ENCODE measurements at regions not wholly inside any gene's neighbourhood (a gene's known extent, or its start where the extent isn't known, plus 50 kb on each side); places are given as distances from the start of the nearest gene placed in this dataset.
A peak's percentile ranks its signal among the peaks of the same experiment; 100 is the strongest.

DNA sequence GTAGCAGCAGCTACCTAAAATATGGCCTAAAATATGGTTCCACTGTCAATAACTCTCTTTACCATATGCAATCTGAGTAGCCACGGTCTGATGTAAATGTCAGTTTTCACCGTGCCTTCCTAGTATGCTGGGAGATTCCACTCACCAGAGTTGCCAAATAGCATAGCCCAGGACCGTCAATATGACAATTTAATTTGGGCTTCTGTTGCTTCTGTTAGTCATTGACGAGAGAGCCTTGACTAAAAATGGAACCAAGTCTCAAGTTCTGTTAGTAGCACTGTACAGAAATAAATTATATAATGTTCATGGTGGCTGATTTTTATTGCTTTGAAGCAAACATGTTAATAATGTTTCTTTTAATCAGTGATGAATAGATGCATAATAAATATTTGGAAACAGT lies 348.4 kb downstream of the BCAT1 start:
- H3K4me3 ChIP-seq (ENCODE audit: low read length), result no peak overlapping the region
- peaks cover 6% of the 10 kb centered on the region for H3K4me1 ChIP-seq (ENCODE audit: control insufficient read depth, low read depth, low read length)
- no peak overlapping the region for H3K27ac ChIP-seq (ENCODE audit: low read length)
- H3K27me3 ChIP-seq (ENCODE audit: control insufficient read depth, insufficient read depth, low read length), result no peaks in the 10 kb centered on the region
- H3K9ac ChIP-seq (ENCODE audit: low read length), result no peak overlapping the region
- no peaks in the 10 kb centered on the region for H3K9me3 ChIP-seq (ENCODE audit: control insufficient read depth, low read depth, low read length)
- no peaks in the 10 kb centered on the region for H3K36me3 ChIP-seq (ENCODE audit: control insufficient read depth, low read depth, low read length)

DNA sequence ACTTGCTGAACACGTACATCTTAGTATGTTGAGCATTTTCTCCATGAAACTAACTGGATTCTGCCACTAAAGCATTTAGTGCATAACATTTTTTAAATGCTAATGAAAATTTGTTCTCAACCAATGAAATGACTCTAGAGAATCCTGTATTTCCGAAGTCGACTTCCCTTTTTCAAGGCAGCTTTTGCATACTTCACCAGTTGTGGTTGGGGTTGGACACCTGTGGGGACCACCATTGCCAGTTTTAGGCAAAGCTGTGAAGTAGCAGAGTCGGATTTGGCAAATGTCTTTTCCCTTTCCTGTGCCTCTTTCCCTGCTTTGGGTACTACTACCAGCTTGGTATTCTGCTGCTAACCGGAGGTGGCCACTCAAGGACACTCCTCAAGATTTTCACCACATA lies 349.2 kb downstream of the BCAT1 start:
- no peak overlapping the region for H3K27ac ChIP-seq (ENCODE audit: low read length)

DNA sequence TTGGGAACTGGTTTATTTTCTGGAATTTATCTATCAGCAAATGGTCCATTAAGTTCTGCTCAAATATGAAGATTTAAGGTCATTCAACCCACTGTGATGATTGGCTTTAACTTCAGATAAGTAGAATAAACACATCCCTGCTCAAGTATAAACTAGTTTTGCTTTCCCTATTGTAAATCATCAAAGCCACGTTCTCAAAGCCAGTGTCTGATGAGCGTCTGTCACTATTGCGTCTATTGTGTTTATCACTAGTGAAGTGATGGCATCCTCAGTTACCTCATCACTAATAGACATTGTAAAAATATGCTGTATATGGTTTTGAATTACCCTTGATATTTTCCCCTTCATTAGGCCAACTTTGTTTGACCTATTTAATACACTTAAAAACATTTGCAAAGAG lies 351.3 kb downstream of the BCAT1 start:
- Histone ChIP-seq H3K27ac (ENCODE audit: low read length) (no peak overlapping the region), H3K4me3 (ENCODE audit: low read length) (no peak overlapping the region), H3K4me1 (ENCODE audit: control insufficient read depth, low read depth, low read length) (no peaks in the 10 kb centered on the region), H3K9me3 (ENCODE audit: control insufficient read depth, low read depth, low read length) (no peaks in the 10 kb centered on the region), H3K27me3 (ENCODE audit: control insufficient read depth, insufficient read depth, low read length) (no peaks in the 10 kb centered on the region), H3K9ac (ENCODE audit: low read length) (no peak overlapping the region), H3K36me3 (ENCODE audit: control insufficient read depth, low read depth, low read length) (no peaks in the 10 kb centered on the region)

More for the DNA sequence above, 349.2 kb downstream of the BCAT1 start:
- no peaks in the 10 kb centered on the region for H3K27me3 ChIP-seq (ENCODE audit: control insufficient read depth, insufficient read depth, low read length)
- peaks cover 6% of the 10 kb centered on the region for H3K4me1 ChIP-seq (ENCODE audit: control insufficient read depth, low read depth, low read length)
- no peak overlapping the region for H3K9ac ChIP-seq (ENCODE audit: low read length)
- no peaks in the 10 kb centered on the region for H3K9me3 ChIP-seq (ENCODE audit: control insufficient read depth, low read depth, low read length)
- no peaks in the 10 kb centered on the region for H3K36me3 ChIP-seq (ENCODE audit: control insufficient read depth, low read depth, low read length)
- no peak overlapping the region for H3K4me3 ChIP-seq (ENCODE audit: low read length)

- Histone ChIP-seq H3K9me3 (ENCODE audit: control insufficient read depth, low read depth, low read length) (no peaks in the 10 kb centered on the region), H3K27ac (ENCODE audit: low read length) (no peak overlapping the region), H3K4me3 (ENCODE audit: low read length) (no peak overlapping the region), H3K4me1 (ENCODE audit: control insufficient read depth, low read depth, low read length) (peaks cover 3% of the 10 kb centered on the region), H3K36me3 (ENCODE audit: control insufficient read depth, low read depth, low read length) (no peaks in the 10 kb centered on the region), H3K27me3 (ENCODE audit: control insufficient read depth, insufficient read depth, low read length) (no peaks in the 10 kb centered on the region), H3K9ac (ENCODE audit: low read length) (no peak overlapping the region)
These were observed 352.0 kb downstream of the BCAT1 start for GRCh38 chr12:24596768-24597388.

DNA sequence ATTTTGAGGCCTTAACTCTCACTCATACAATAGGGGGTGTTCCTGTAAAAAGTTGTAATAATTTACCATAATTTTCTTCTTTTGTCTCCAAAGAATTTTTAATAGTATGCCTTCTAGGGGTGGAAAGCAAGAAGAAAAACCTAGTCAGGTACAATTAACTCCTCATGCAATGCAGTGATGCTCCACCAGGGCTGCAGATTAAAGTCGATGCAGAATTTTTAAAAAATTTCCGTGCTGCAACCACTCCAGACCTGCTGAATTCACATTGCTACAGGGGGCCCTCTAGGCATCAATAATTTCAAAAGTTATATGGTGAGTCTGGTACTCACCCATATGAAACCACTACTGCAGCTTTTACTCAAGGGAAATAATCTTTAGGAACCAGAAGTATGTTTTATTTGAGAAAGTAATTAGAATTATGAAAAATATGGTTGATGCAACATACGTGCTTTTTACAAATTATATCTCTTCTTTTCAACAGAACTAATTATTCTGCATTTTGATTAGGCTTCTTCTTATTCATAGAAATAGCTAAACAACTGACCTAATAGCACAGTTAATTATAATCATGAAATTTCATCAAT lies 353.2 kb downstream of the BCAT1 start:
- Histone ChIP-seq H3K4me1 (ENCODE audit: control insufficient read depth, low read depth, low read length) (peaks cover 14% of the 10 kb centered on the region), H3K27ac (ENCODE audit: low read length) (no peak overlapping the region), H3K9ac (ENCODE audit: low read length) (no peak overlapping the region), H3K36me3 (ENCODE audit: control insufficient read depth, low read depth, low read length) (no peaks in the 10 kb centered on the region), H3K9me3 (ENCODE audit: control insufficient read depth, low read depth, low read length) (no peaks in the 10 kb centered on the region), H3K27me3 (ENCODE audit: control insufficient read depth, insufficient read depth, low read length) (no peaks in the 10 kb centered on the region), H3K4me3 (ENCODE audit: low read length) (no peak overlapping the region)

DNA sequence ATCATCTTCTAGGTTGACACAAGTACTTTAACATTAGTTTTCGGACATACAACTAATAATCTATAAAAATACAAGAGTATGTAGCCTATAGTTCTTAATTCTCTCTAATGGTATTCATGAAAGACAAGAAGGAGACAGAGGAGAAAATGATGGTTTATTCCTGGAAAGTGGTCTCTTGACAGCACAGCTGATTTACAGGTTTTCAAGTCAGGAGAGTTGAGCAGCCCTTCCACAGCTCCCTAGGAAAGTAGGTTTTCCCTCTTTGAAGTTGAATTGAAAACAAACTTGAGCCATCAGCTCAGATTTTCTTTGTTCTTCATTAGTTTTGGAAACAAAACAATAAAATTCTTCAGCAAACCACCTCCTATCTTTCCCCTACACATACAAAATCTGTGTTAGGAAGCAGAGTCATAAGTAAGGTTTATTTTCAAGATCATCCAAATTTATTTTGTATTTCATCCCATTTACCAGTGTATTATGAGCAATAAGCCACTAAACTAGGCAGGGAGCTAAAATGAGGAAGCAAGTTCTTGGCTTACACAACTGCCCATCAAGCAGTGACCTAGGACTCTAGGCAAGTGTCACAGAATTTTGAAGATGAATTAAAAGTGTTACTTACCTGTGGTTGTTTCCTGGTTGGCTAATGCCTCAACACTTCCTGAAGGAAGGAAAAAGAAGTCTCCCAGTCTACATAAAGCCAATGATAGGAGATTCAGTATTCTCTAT lies 357.0 kb downstream of the BCAT1 start:
- Histone ChIP-seq H3K27ac (ENCODE audit: low read length) (no peak overlapping the region), H3K4me1 (ENCODE audit: control insufficient read depth, low read depth, low read length) (peaks cover 16% of the 10 kb centered on the region), H3K27me3 (ENCODE audit: control insufficient read depth, insufficient read depth, low read length) (no peaks in the 10 kb centered on the region), H3K4me3 (ENCODE audit: low read length) (peak overlapping the region; percentile 22), H3K36me3 (ENCODE audit: control insufficient read depth, low read depth, low read length) (no peaks in the 10 kb centered on the region), H3K9me3 (ENCODE audit: control insufficient read depth, low read depth, low read length) (no peaks in the 10 kb centered on the region), H3K9ac (ENCODE audit: low read length) (no peak overlapping the region)

GRCh38 chr12:24591079-24591626 lies 357.7 kb downstream of the BCAT1 start:
- Histone ChIP-seq H3K27ac (ENCODE audit: low read length) (peak overlapping the region; percentile 4), H3K9me3 (ENCODE audit: control insufficient read depth, low read depth, low read length) (no peaks in the 10 kb centered on the region), H3K9ac (ENCODE audit: low read length) (no peak overlapping the region), H3K27me3 (ENCODE audit: control insufficient read depth, insufficient read depth, low read length) (no peaks in the 10 kb centered on the region), H3K4me3 (ENCODE audit: low read length) (peak overlapping the region; percentile 22), H3K4me1 (ENCODE audit: control insufficient read depth, low read depth, low read length) (peaks cover 16% of the 10 kb centered on the region), H3K36me3 (ENCODE audit: control insufficient read depth, low read depth, low read length) (no peaks in the 10 kb centered on the region)

DNA sequence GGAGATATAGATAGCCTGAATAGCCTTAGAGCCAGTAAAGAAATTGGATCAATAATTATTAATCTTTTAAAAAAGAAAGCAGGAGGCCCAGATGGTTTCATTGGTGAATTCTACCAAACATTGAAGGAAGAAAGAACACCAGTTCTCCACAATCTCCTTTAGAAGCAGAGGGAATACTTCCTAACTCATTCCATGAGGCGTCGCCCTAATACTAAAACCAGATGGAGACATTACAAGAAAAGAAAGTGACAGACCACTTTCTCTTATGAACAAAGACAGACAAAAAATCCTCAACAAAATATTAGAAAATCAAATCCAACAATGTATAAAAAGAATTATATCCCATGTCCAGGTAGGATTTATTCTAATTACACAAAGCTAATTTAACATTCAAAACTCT lies 362.6 kb downstream of the BCAT1 start:
- Histone ChIP-seq H3K9me3 (ENCODE audit: control insufficient read depth, low read depth, low read length) (no peaks in the 10 kb centered on the region), H3K4me3 (ENCODE audit: low read length) (no peak overlapping the region), H3K27ac (ENCODE audit: low read length) (no peak overlapping the region), H3K9ac (ENCODE audit: low read length) (no peak overlapping the region), H3K4me1 (ENCODE audit: control insufficient read depth, low read depth, low read length) (peaks cover 7% of the 10 kb centered on the region), H3K27me3 (ENCODE audit: control insufficient read depth, insufficient read depth, low read length) (no peaks in the 10 kb centered on the region), H3K36me3 (ENCODE audit: control insufficient read depth, low read depth, low read length) (no peaks in the 10 kb centered on the region)

DNA sequence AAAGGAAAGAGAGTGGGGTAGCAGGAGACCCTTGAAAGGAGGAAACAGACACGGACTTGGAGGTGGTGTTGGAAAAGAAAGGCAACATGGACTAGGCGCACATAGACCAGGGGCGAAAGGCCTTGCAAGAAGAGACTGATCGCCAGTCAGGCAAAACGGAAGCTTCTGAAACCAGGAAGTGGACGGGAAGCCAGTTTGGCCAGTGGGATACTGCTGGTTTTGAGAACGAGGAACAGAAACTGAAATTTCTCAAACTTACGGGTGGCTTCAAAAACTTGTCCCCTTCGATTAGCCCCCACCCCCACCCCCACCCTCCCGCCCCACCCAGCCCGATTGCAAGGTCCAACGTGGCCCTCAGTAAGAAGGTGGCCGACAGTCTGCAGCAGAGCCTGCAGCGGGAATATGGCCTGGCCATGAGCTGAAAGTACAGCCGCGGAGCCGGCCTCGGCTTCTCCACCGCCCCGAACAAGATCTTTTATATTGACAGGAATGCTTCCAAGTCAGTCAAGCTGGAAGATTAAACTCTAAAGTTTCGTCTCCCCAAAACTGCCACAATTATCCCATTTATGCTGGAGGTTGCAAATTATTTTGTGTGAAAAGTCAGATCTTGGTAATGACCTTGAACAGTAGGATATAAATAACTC lies 364.7 kb downstream of the BCAT1 start:
- Histone ChIP-seq H3K4me1 (ENCODE audit: control insufficient read depth, low read depth, low read length) (no peaks in the 10 kb centered on the region), H3K9me3 (ENCODE audit: control insufficient read depth, low read depth, low read length) (no peaks in the 10 kb centered on the region), H3K27me3 (ENCODE audit: control insufficient read depth, insufficient read depth, low read length) (no peaks in the 10 kb centered on the region), H3K27ac (ENCODE audit: low read length) (no peak overlapping the region), H3K4me3 (ENCODE audit: low read length) (no peak overlapping the region), H3K9ac (ENCODE audit: low read length) (no peak overlapping the region), H3K36me3 (ENCODE audit: control insufficient read depth, low read depth, low read length) (no peaks in the 10 kb centered on the region)

GRCh38 chr12:24582954-24583601 lies 365.8 kb downstream of the BCAT1 start:
- no peak overlapping the region for H3K27ac ChIP-seq (ENCODE audit: low read length)
- H3K36me3 ChIP-seq (ENCODE audit: control insufficient read depth, low read depth, low read length), result no peaks in the 10 kb centered on the region
- no peak overlapping the region for H3K4me3 ChIP-seq (ENCODE audit: low read length)
- H3K27me3 ChIP-seq (ENCODE audit: control insufficient read depth, insufficient read depth, low read length), result no peaks in the 10 kb centered on the region
- H3K9ac ChIP-seq (ENCODE audit: low read length), result no peak overlapping the region
- H3K9me3 ChIP-seq (ENCODE audit: control insufficient read depth, low read depth, low read length), result no peaks in the 10 kb centered on the region
- no peaks in the 10 kb centered on the region for H3K4me1 ChIP-seq (ENCODE audit: control insufficient read depth, low read depth, low read length)

DNA sequence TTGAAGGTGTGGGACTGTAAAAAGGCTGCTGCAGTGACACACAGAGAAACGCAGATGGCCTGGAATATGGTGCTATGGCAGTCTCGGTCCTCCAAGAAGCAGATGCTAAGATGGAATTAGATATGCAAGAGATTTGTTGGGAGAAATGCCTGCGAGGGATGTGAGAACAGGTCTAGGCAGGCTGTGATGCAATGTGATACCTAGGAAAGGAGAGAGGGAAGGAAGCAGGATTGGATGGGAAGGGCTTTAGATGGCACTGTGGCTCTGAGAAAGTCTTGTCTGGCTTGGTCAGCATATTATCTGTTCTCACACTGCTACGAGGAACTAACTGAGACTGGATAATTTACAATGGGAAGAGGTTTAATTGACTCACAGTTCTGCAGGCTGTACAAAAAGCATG lies 374.4 kb downstream of the BCAT1 start:
- no peak overlapping the region for H3K9ac ChIP-seq (ENCODE audit: low read length)
- H3K36me3 ChIP-seq (ENCODE audit: control insufficient read depth, low read depth, low read length), result no peaks in the 10 kb centered on the region

More for the DNA sequence above, 374.4 kb downstream of the BCAT1 start:
- no peak overlapping the region for H3K4me3 ChIP-seq (ENCODE audit: low read length)
- no peaks in the 10 kb centered on the region for H3K9me3 ChIP-seq (ENCODE audit: control insufficient read depth, low read depth, low read length)
- H3K27ac ChIP-seq (ENCODE audit: low read length), result no peak overlapping the region
- H3K4me1 ChIP-seq (ENCODE audit: control insufficient read depth, low read depth, low read length), result no peaks in the 10 kb centered on the region
- H3K27me3 ChIP-seq (ENCODE audit: control insufficient read depth, insufficient read depth, low read length), result no peaks in the 10 kb centered on the region

Data from iPS-18a (cell line).